ENCODE measurements at regions not wholly inside any gene's neighbourhood (a gene's known extent, or its start where the extent isn't known, plus 50 kb on each side); places are given as distances from the start of the nearest gene placed in this dataset.

DNA sequence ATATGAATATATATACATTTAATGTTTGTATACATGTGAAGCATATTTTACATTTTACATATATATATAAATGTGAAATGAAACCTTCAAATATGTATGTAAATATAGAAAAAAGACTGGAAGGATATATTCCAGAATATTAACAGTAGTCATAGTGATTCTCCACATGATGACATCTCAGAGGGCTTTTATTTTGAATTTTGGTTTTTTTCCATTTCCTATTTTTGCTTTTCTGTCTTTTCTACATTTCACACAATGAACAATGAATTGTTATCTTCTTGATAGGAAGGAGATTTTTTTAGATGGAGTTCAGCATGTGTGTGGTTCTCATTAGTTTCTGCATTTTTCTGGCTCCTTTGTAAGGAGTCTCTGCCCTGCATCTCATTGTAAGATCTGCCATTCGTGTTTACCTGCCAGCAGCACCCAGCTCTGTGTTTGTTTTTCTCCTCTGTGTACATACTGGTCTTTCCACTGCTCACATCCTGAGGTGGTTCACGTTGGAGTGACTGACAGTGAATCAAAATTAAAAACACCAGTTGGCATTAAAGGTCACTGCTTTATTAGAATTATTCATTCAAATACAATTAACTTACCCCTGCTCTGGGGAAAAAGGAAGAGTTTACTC is 425.3 kb upstream of the MDFIC2 start:
- H3K4me2 ChIP-seq = no peak overlapping the region
- no peak overlapping the region for H3K27ac ChIP-seq
- TF ChIP-seq CTCF (conservative IDR thresholded peaks at IDR 0.05; ENCODE audit: low read depth, low read length) = no peak
- H2AFZ ChIP-seq (ENCODE audit: low read depth) = no peak overlapping the region
- H3K4me1 ChIP-seq (ENCODE audit: low read depth, poor library complexity, severe bottlenecking) = no peaks in the 10 kb centered on the region
- no peaks in the 10 kb centered on the region for H3K27me3 ChIP-seq (ENCODE audit: insufficient read depth, low read depth)
- no peaks in the 10 kb centered on the region for H3K79me2 ChIP-seq (ENCODE audit: insufficient read depth, low read depth)
- no peak overlapping the region for H3K4me3 ChIP-seq (IDR thresholded peaks at IDR 0.05; ENCODE audit: insufficient read depth, low read depth, low read length)
- no peaks in the 10 kb centered on the region for H4K20me1 ChIP-seq (ENCODE audit: insufficient read depth)
- no peak overlapping the region for H3K9ac ChIP-seq
- H3K36me3 ChIP-seq (ENCODE audit: insufficient read depth) = no peaks in the 10 kb centered on the region

- H4K20me1 ChIP-seq (ENCODE audit: insufficient read depth) = no peaks in the 10 kb centered on the region
- H3K27ac ChIP-seq = no peak overlapping the region
- no peak for TF ChIP-seq CTCF (conservative IDR thresholded peaks at IDR 0.05; ENCODE audit: low read depth, low read length)
- no peak overlapping the region for H3K4me3 ChIP-seq (IDR thresholded peaks at IDR 0.05; ENCODE audit: insufficient read depth, low read depth, low read length)
- H2AFZ ChIP-seq (ENCODE audit: low read depth) = no peak overlapping the region
- H3K27me3 ChIP-seq (ENCODE audit: insufficient read depth, low read depth) = no peaks in the 10 kb centered on the region
- no peaks in the 10 kb centered on the region for H3K36me3 ChIP-seq (ENCODE audit: insufficient read depth)
- H3K79me2 ChIP-seq (ENCODE audit: insufficient read depth, low read depth) = no peaks in the 10 kb centered on the region
- no peak overlapping the region for H3K9ac ChIP-seq
- H3K4me1 ChIP-seq (ENCODE audit: low read depth, poor library complexity, severe bottlenecking) = no peaks in the 10 kb centered on the region
- H3K4me2 ChIP-seq = no peak overlapping the region
Observed at GRCh38 chr3:70736009-70736408, 423.6 kb upstream of the MDFIC2 start.

GRCh38 chr3:70734756-70735155 is 422.3 kb upstream of the MDFIC2 start:
- no peaks in the 10 kb centered on the region for H3K27me3 ChIP-seq (ENCODE audit: insufficient read depth, low read depth)
- no peak for TF ChIP-seq CTCF (conservative IDR thresholded peaks at IDR 0.05; ENCODE audit: low read depth, low read length)
- no peak overlapping the region for H2AFZ ChIP-seq (ENCODE audit: low read depth)
- H3K27ac ChIP-seq = no peak overlapping the region
- H3K79me2 ChIP-seq (ENCODE audit: insufficient read depth, low read depth) = no peaks in the 10 kb centered on the region
- no peak overlapping the region for H3K4me2 ChIP-seq
- no peaks in the 10 kb centered on the region for H4K20me1 ChIP-seq (ENCODE audit: insufficient read depth)
- no peak overlapping the region for H3K4me3 ChIP-seq (IDR thresholded peaks at IDR 0.05; ENCODE audit: insufficient read depth, low read depth, low read length)
- no peak overlapping the region for H3K9ac ChIP-seq
- H3K36me3 ChIP-seq (ENCODE audit: insufficient read depth) = no peaks in the 10 kb centered on the region
- no peaks in the 10 kb centered on the region for H3K4me1 ChIP-seq (ENCODE audit: low read depth, poor library complexity, severe bottlenecking)

GRCh38 chr3:70731046-70731445 is 418.6 kb upstream of the MDFIC2 start:
- Histone ChIP-seq H3K4me2 (no peak overlapping the region), H3K4me3 (IDR thresholded peaks at IDR 0.05; ENCODE audit: insufficient read depth, low read depth, low read length) (no peak overlapping the region), H3K79me2 (ENCODE audit: insufficient read depth, low read depth) (no peaks in the 10 kb centered on the region), H3K27ac (no peak overlapping the region), H2AFZ (ENCODE audit: low read depth) (no peak overlapping the region), H3K36me3 (ENCODE audit: insufficient read depth) (no peaks in the 10 kb centered on the region), H3K27me3 (ENCODE audit: insufficient read depth, low read depth) (no peaks in the 10 kb centered on the region), H3K4me1 (ENCODE audit: low read depth, poor library complexity, severe bottlenecking) (no peaks in the 10 kb centered on the region), H3K9ac (no peak overlapping the region), H4K20me1 (ENCODE audit: insufficient read depth) (no peaks in the 10 kb centered on the region)
- no peak for TF ChIP-seq CTCF (conservative IDR thresholded peaks at IDR 0.05; ENCODE audit: low read depth, low read length)
